IMR-90 (cell line): ENCODE measurements at regions not wholly inside any gene's neighbourhood (a gene's known extent, or its start where the extent isn't known, plus 50 kb on each side); places are given as distances from the start of the nearest gene placed in this dataset.

Source experiments
- ATAC-seq: fragments of 200-7000 bp; cut with Tn5 transposase; 2 replicates; pipeline ENCODE4 v1.9.1; 2020; ENCODE audit warnings: low read depth, mild to moderate bottlenecking, moderate library complexity
- BruUV-seq: library from RNA; stranded (reverse); fragments of 400-500 nt; replicated peaks from 2 replicates; lab custom pipeline; 2021; lab: Mats Ljungman, UMichigan
- CTCF ChIA-PET: fragments of 300-600 bp; formaldehyde crosslinking; extraction: SDS; loops from one replicate; lab custom pipeline; 2021; ENCODE audit warnings: antibody characterized with exemption; lab: Yijun Ruan, JAX
- POLR2A ChIA-PET: fragments of 300-600 bp; sonication (Branson Sonifier 250); formaldehyde crosslinking; loops from one replicate; lab custom pipeline; 2022; ENCODE audit warnings: antibody characterized with exemption; ENCODE audit not compliant: unreplicated experiment; lab: Charles Lee
- DNase-seq: peaks from one replicate; pipeline ENCODE4 v3.0.0; 2013
- H2AFZ ChIP-seq: replicated peaks from 2 replicates; pipeline ENCODE3; 2013; ENCODE audit warnings: low read length, mild to moderate bottlenecking; ENCODE audit not compliant: poor library complexity
- H2AK5ac ChIP-seq: 2 replicates; pipeline ENCODE4 v1.6.1; 2013; ENCODE audit warnings: low read depth, low read length, inconsistent platforms
- H2AK9ac ChIP-seq: replicated peaks from 2 replicates; pipeline ENCODE3; 2013; ENCODE audit warnings: mild to moderate bottlenecking, low read depth, low read length, moderate library complexity; ENCODE audit not compliant: poor library complexity
- H2BK120ac ChIP-seq: 2 replicates; pipeline ENCODE4 v1.6.1; 2013; ENCODE audit warnings: low read depth, low read length, inconsistent platforms
- H2BK15ac ChIP-seq: 3 replicates; pipeline ENCODE4 v1.6.1; 2013; ENCODE audit warnings: low read depth, low read length, inconsistent platforms
- H2BK20ac ChIP-seq: 2 replicates; pipeline ENCODE4 v1.6.1; 2013; ENCODE audit warnings: low read depth, mild to moderate bottlenecking, inconsistent platforms, low read length, moderate library complexity
- H2BK5ac ChIP-seq: 2 replicates; pipeline ENCODE4 v1.6.1; 2013; ENCODE audit warnings: mild to moderate bottlenecking, low read depth, low read length, inconsistent platforms; ENCODE audit not compliant: poor library complexity, severe bottlenecking
- H3K14ac ChIP-seq: replicated peaks from 2 replicates; pipeline ENCODE4 v1.6.1; 2013; ENCODE audit warnings: low read depth, low read length, inconsistent platforms
- H3K18ac ChIP-seq: 2 replicates; pipeline ENCODE4 v1.6.1; 2013; ENCODE audit warnings: low read depth, low read length, control low read depth
- H3K23ac ChIP-seq: 2 replicates; pipeline ENCODE4 v1.6.1; 2013; ENCODE audit warnings: low read depth, low read length, inconsistent platforms
- H3K27ac ChIP-seq: 2 replicates; pipeline ENCODE4 v1.5.1; 2013; ENCODE audit warnings: mild to moderate bottlenecking, control low read depth, low read length; ENCODE audit not compliant: insufficient read depth
- H3K27me3 ChIP-seq: 2 replicates; pipeline ENCODE4 v1.6.1; 2013; ENCODE audit warnings: low read length; ENCODE audit not compliant: control insufficient read depth, insufficient read depth
- H3K36me3 ChIP-seq: 2 replicates; pipeline ENCODE4 v1.6.1; 2013; ENCODE audit warnings: low read length, mixed read lengths; ENCODE audit not compliant: control insufficient read depth, insufficient read depth
- H3K4ac ChIP-seq: 2 replicates; pipeline ENCODE4 v1.6.1; 2013; ENCODE audit warnings: low read depth, low read length, inconsistent platforms
- H3K4me1 ChIP-seq: 2 replicates; pipeline ENCODE4 v1.6.1; 2013; ENCODE audit warnings: low read length, mixed read lengths; ENCODE audit not compliant: control insufficient read depth, insufficient read depth
- H3K4me2 ChIP-seq: 2 replicates; pipeline ENCODE4 v1.6.1; 2013; ENCODE audit warnings: low read depth, mild to moderate bottlenecking, control low read depth, low read length, moderate library complexity
- H3K4me3 ChIP-seq: 2 replicates; pipeline ENCODE4 v1.5.1; 2013; ENCODE audit warnings: low read depth, mild to moderate bottlenecking, control low read depth, low read length, moderate library complexity; ENCODE audit not compliant: insufficient read depth
- H3K56ac ChIP-seq: 2 replicates; pipeline ENCODE4 v1.6.1; 2013; ENCODE audit warnings: low read length, inconsistent platforms; ENCODE audit not compliant: insufficient read depth; ENCODE audit errors: extremely low read depth
- H3K79me1 ChIP-seq, 2 experiments: 2 replicates each; pipeline ENCODE4 v1.6.1; 2013; ENCODE audit warnings: low read length in 2 of 2, inconsistent platforms in 1 of 2, low read depth in 1 of 2
- H3K9ac ChIP-seq: 2 replicates; pipeline ENCODE4 v1.6.1; 2013; ENCODE audit warnings: low read depth, low read length, control low read depth
- H3K9me1 ChIP-seq: 2 replicates; pipeline ENCODE4 v1.6.1; 2013; ENCODE audit warnings: low read length, inconsistent platforms; ENCODE audit not compliant: insufficient read depth
- H3K9me3 ChIP-seq: 2 replicates; pipeline ENCODE4 v1.6.1; 2013; ENCODE audit warnings: low read length; ENCODE audit not compliant: control insufficient read depth, insufficient read depth
- H4K20me1 ChIP-seq: 2 replicates; pipeline ENCODE4 v1.6.1; 2013; ENCODE audit warnings: low read length, inconsistent platforms; ENCODE audit not compliant: insufficient read depth
- H4K5ac ChIP-seq: 2 replicates; pipeline ENCODE4 v1.6.1; 2013; ENCODE audit warnings: mild to moderate bottlenecking, low read depth, low read length, control low read depth
- H4K8ac ChIP-seq, 2 experiments: 2 replicates each; pipeline ENCODE4 v1.6.1; 2013; ENCODE audit warnings: low read depth in 2 of 2, low read length in 2 of 2, control low read depth in 1 of 2, inconsistent platforms in 1 of 2
- H4K91ac ChIP-seq: 2 replicates; pipeline ENCODE4 v1.6.1; 2013; ENCODE audit warnings: low read depth, low read length, inconsistent platforms; ENCODE audit not compliant: insufficient read depth
- MAZ ChIP-seq: IDR thresholded peaks from 2 replicates; pipeline ENCODE4 v1.6.1; 2012; ENCODE audit warnings: low read depth, mild to moderate bottlenecking, low read length, improper control_type of control experiment, moderate library complexity, borderline replicate concordance
- MXI1 ChIP-seq: IDR thresholded peaks from 2 replicates; pipeline ENCODE4 v1.6.1; 2012; ENCODE audit warnings: low read depth, mild to moderate bottlenecking, low read length, moderate library complexity, borderline replicate concordance
- SMC3 ChIP-seq: fragments of 150-350 bp; IDR thresholded peaks from 2 replicates; pipeline ENCODE4 v1.6.1; 2016; ENCODE audit warnings: low read depth, mild to moderate bottlenecking, antibody characterized with exemption, low read length, moderate library complexity
- WGBS, 2 experiments: methylation state at CpG; one replicate each; pipeline versions ENCODE4 v1.1.5 to v1.1.7; 2013; ENCODE audit warnings: missing lambda C conversion rate in 2 of 2; ENCODE audit not compliant: insufficient read length in 1 of 2; ENCODE audit errors: extremely low coverage in 2 of 2; 5-methylcytosine and 5-hydroxymethylcytosine counted together
- dilution Hi-C: fragments of 300-500 bp; cut with HindIII; formaldehyde crosslinking; loops from one replicate; pipeline ENCODE4 v1.14.3; 2018; ENCODE audit warnings: low sequenced_read_pairs; ENCODE audit not compliant: unreplicated experiment
- in situ Hi-C: fragments of 300-500 bp; cut with MboI; formaldehyde crosslinking; loops from 3 replicates; pipeline ENCODE4 v1.14.3; 2019; ENCODE audit warnings: low sequenced_read_pairs, inconsistent platforms, mixed read lengths
- intact Hi-C: fragments of 100-400 bp; cut with micrococcal nuclease; formaldehyde crosslinking; loops from 2 replicates; pipeline ENCODE4 v1.10.0; 2022
- TF ChIP-seq, protein P1 (sequence below): fragments of 150-350 bp; IDR thresholded peaks from 2 replicates; pipeline ENCODE4 v1.6.1; 2016; ENCODE audit warnings: low read depth, mild to moderate bottlenecking, low read length, moderate library complexity, borderline replicate concordance

DNA sequence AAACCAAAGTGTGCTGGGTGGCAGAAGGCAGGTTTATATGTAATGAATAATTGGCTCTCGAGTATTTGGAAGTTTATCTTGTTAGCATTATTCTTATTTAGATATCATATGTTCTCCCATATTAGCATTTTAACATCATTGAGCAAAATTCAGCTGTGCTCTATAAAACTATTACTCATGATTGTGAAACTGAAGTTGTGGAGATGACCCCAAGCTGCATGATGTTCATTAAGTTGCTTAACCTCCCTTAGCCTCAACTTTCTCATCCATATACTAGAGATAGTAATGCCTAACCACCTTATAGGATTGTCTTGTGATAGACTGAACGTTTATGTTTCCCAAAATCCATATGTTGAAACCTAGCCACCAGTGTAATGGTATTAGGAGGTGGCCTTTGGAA lies 346.3 kb downstream of the SATB2 start:
- H3K9ac ChIP-seq, result no peak overlapping the region

More for the DNA sequence above, 346.3 kb downstream of the SATB2 start:
- H3K4me3 ChIP-seq, result no peak overlapping the region
- dilution Hi-C loops, result no loop called here
- H4K20me1 ChIP-seq, result no peaks in the 10 kb centered on the region
- no peak overlapping the region for H3K4me2 ChIP-seq
- H2BK15ac ChIP-seq, result no peak overlapping the region
- H3K56ac ChIP-seq, result no peak overlapping the region
- no peaks in the 10 kb centered on the region for H3K79me1 ChIP-seq
- H3K27me3 ChIP-seq, result no peaks in the 10 kb centered on the region
- H3K4me1 ChIP-seq, result no peaks in the 10 kb centered on the region
- no peak overlapping the region for H3K18ac ChIP-seq
- H3K9me3 ChIP-seq, result no peaks in the 10 kb centered on the region
- H2AK9ac ChIP-seq, result no peak overlapping the region
- ATAC-seq, result no peak
- H4K8ac ChIP-seq, result no peak overlapping the region
- no peak overlapping the region for H2BK120ac ChIP-seq
- H3K4ac ChIP-seq, result no peak overlapping the region
- H3K23ac ChIP-seq, result no peak overlapping the region
- no peak for DNase-seq
- no peak overlapping the region for H4K91ac ChIP-seq
- no peak overlapping the region for H2BK5ac ChIP-seq
- WGBS, 2 experiments, result no CpG with 5 or more reads among the region's 2 CpGs
- ChIA-PET POLR2A (no interaction called here), CTCF (interaction anchor here (1.2 kb wide), 1 partner anchor 11 kb away, joined by 3 read pairs; no protein-coding TSS in a partner anchor)
- H3K27ac ChIP-seq, result no peak overlapping the region
- no peak overlapping the region for H3K14ac ChIP-seq
- H2AK5ac ChIP-seq, result no peak overlapping the region
- H3K9me1 ChIP-seq, result no peaks in the 10 kb centered on the region
- intact Hi-C loops, result no loop called here
- TF ChIP-seq, protein P1, sequence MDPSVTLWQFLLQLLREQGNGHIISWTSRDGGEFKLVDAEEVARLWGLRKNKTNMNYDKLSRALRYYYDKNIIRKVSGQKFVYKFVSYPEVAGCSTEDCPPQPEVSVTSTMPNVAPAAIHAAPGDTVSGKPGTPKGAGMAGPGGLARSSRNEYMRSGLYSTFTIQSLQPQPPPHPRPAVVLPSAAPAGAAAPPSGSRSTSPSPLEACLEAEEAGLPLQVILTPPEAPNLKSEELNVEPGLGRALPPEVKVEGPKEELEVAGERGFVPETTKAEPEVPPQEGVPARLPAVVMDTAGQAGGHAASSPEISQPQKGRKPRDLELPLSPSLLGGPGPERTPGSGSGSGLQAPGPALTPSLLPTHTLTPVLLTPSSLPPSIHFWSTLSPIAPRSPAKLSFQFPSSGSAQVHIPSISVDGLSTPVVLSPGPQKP, result no peak
- TF ChIP-seq MXI1 (no peak), MAZ (no peak), SMC3 (no peak)
- H2BK20ac ChIP-seq, result no peak overlapping the region
- no peaks in the 10 kb centered on the region for H3K36me3 ChIP-seq
- no peak overlapping the region for H4K5ac ChIP-seq
- no peak overlapping the region for H2AFZ ChIP-seq
- BruUV-seq, result no TSS peak
- in situ Hi-C loops, result no loop called here
